ENCODE measurements at regions not wholly inside any gene's neighbourhood (a gene's known extent, or its start where the extent isn't known, plus 50 kb on each side); places are given as distances from the start of the nearest gene placed in this dataset.
"Not testable (repeated sequence)": the region's sequence is repeated elsewhere in the genome, so short reads cannot be mapped to it uniquely, and the experiment has no call there.

- TF ChIP-seq, protein P1, sequence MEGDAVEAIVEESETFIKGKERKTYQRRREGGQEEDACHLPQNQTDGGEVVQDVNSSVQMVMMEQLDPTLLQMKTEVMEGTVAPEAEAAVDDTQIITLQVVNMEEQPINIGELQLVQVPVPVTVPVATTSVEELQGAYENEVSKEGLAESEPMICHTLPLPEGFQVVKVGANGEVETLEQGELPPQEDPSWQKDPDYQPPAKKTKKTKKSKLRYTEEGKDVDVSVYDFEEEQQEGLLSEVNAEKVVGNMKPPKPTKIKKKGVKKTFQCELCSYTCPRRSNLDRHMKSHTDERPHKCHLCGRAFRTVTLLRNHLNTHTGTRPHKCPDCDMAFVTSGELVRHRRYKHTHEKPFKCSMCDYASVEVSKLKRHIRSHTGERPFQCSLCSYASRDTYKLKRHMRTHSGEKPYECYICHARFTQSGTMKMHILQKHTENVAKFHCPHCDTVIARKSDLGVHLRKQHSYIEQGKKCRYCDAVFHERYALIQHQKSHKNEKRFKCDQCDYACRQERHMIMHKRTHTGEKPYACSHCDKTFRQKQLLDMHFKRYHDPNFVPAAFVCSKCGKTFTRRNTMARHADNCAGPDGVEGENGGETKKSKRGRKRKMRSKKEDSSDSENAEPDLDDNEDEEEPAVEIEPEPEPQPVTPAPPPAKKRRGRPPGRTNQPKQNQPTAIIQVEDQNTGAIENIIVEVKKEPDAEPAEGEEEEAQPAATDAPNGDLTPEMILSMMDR (IDR thresholded peaks at IDR 0.05): not testable (repeated sequence)
- not testable (repeated sequence) for TF ChIP-seq POLR2A (IDR thresholded peaks at IDR 0.05)
These were observed 551.4 kb downstream of the PPP4R3C start for GRCh38 chrX:26911785-26912184.

Data from Peyer's patch (tissue), 4 donors.